ENCODE measurements at regions not wholly inside any gene's neighbourhood (a gene's known extent, or its start where the extent isn't known, plus 50 kb on each side); places are given as distances from the start of the nearest gene placed in this dataset.
A peak's percentile ranks its signal among the peaks of the same experiment; 100 is the strongest.

GRCh38 chr21:24988941-24989340 lies 618.3 kb downstream of the MRPL39 start:
- Histone ChIP-seq H4K20me1 (ENCODE audit: insufficient read depth, low read length) (no peaks in the 10 kb centered on the region), H3K9me3 (replicated peaks; ENCODE audit: insufficient read depth, low read length) (no peaks in the 10 kb centered on the region), H3K9ac (ENCODE audit: low read length) (no peak overlapping the region), H3F3A (ENCODE audit: insufficient read depth, low read length) (no peaks in the 10 kb centered on the region), H3K27ac (ENCODE audit: low read length) (no peak overlapping the region), H3K79me2 (ENCODE audit: low read length) (no peaks in the 10 kb centered on the region), H3K4me3 (ENCODE audit: low read length) (no peak overlapping the region), H3K4me1 (ENCODE audit: low read length) (peaks cover 2% of the 10 kb centered on the region; the same call in 1 of the 2 replicates), H3K4me2 (ENCODE audit: low read depth, low read length) (no peak overlapping the region), H3K36me3 (replicated peaks; ENCODE audit: insufficient read depth, low read length) (no peaks in the 10 kb centered on the region), H2AFZ (ENCODE audit: low read length) (no peak overlapping the region), H3K27me3 (replicated peaks; ENCODE audit: insufficient read depth, low read length) (no peaks in the 10 kb centered on the region), H3K9me2 (replicated peaks; ENCODE audit: insufficient read depth, low read length) (no peaks in the 10 kb centered on the region)
- TF ChIP-seq CTCF (IDR thresholded peaks at IDR 0.05; ENCODE audit: low read length) (no peak), EZH2phosphoT487 (IDR thresholded peaks at IDR 0.05; ENCODE audit: low read length) (no peak), EZH2 (optimal IDR thresholded peaks at IDR 0.05; ENCODE audit: low read depth, low read length) (no peak)
- no peak for DNase-seq

- H3K79me2 ChIP-seq (ENCODE audit: low read length): no peaks in the 10 kb centered on the region
- H3K4me3 ChIP-seq (ENCODE audit: low read length): no peak overlapping the region
- H3K9ac ChIP-seq (ENCODE audit: low read length): no peak overlapping the region
- H3K4me2 ChIP-seq (ENCODE audit: low read depth, low read length): peak overlapping the region; percentile 26
- H3F3A ChIP-seq (ENCODE audit: insufficient read depth, low read length): peaks cover 7% of the 10 kb centered on the region; the same call in 1 of the 2 replicates
- DNase-seq: peak; percentile 70
- H3K4me1 ChIP-seq (ENCODE audit: low read length): peaks cover 18% of the 10 kb centered on the region
- no peaks in the 10 kb centered on the region for H3K36me3 ChIP-seq (replicated peaks; ENCODE audit: insufficient read depth, low read length)
- no peak overlapping the region for H2AFZ ChIP-seq (ENCODE audit: low read length)
- no peak overlapping the region for H3K27ac ChIP-seq (ENCODE audit: low read length)
- H3K9me2 ChIP-seq (replicated peaks; ENCODE audit: insufficient read depth, low read length): no peaks in the 10 kb centered on the region
- no peaks in the 10 kb centered on the region for H3K27me3 ChIP-seq (replicated peaks; ENCODE audit: insufficient read depth, low read length)
- H3K9me3 ChIP-seq (replicated peaks; ENCODE audit: insufficient read depth, low read length): no peaks in the 10 kb centered on the region
- H4K20me1 ChIP-seq (ENCODE audit: insufficient read depth, low read length): no peaks in the 10 kb centered on the region
- no peak for TF ChIP-seq CTCF (IDR thresholded peaks at IDR 0.05; ENCODE audit: low read length)
- TF ChIP-seq EZH2phosphoT487 (IDR thresholded peaks at IDR 0.05; ENCODE audit: low read length): no peak
- TF ChIP-seq EZH2 (optimal IDR thresholded peaks at IDR 0.05; ENCODE audit: low read depth, low read length): no peak
Measured at GRCh38 chr21:24976238-24976637, 631.0 kb downstream of the MRPL39 start.

GRCh38 chr21:24969068-24969467 lies 638.2 kb downstream of the MRPL39 start:
- peaks cover 6% of the 10 kb centered on the region for H3K4me1 ChIP-seq (ENCODE audit: low read length)
- H3K36me3 ChIP-seq (replicated peaks; ENCODE audit: insufficient read depth, low read length): no peaks in the 10 kb centered on the region
- no peak for TF ChIP-seq EZH2 (optimal IDR thresholded peaks at IDR 0.05; ENCODE audit: low read depth, low read length)
- no peak for TF ChIP-seq EZH2phosphoT487 (IDR thresholded peaks at IDR 0.05; ENCODE audit: low read length)
- TF ChIP-seq CTCF (IDR thresholded peaks at IDR 0.05; ENCODE audit: low read length): no peak
- no peak overlapping the region for H3K4me2 ChIP-seq (ENCODE audit: low read depth, low read length)
- H3F3A ChIP-seq (ENCODE audit: insufficient read depth, low read length): no peaks in the 10 kb centered on the region
- H3K4me3 ChIP-seq (ENCODE audit: low read length): no peak overlapping the region
- no peaks in the 10 kb centered on the region for H4K20me1 ChIP-seq (ENCODE audit: insufficient read depth, low read length)
- H3K27ac ChIP-seq (ENCODE audit: low read length): no peak overlapping the region
- H3K27me3 ChIP-seq (replicated peaks; ENCODE audit: insufficient read depth, low read length): no peaks in the 10 kb centered on the region
- no peaks in the 10 kb centered on the region for H3K9me2 ChIP-seq (replicated peaks; ENCODE audit: insufficient read depth, low read length)
- H3K79me2 ChIP-seq (ENCODE audit: low read length): no peaks in the 10 kb centered on the region
- no peaks in the 10 kb centered on the region for H3K9me3 ChIP-seq (replicated peaks; ENCODE audit: insufficient read depth, low read length)
- H2AFZ ChIP-seq (ENCODE audit: low read length): no peak overlapping the region
- H3K9ac ChIP-seq (ENCODE audit: low read length): no peak overlapping the region
- DNase-seq: peak; percentile 11
